DMS79 treated with DMSO at 0.1 percent for 48 hours (cell line): ENCODE measurements at regions not wholly inside any gene's neighbourhood (a gene's known extent, or its start where the extent isn't known, plus 50 kb on each side); places are given as distances from the start of the nearest gene placed in this dataset.
"Not testable (repeated sequence)": the region's sequence is repeated elsewhere in the genome, so short reads cannot be mapped to it uniquely, and the experiment has no call there.

Experiments used
- DNase-seq: peaks from one replicate; lab custom pipeline; 2025; lab: John Stamatoyannopoulos, UW

DNA sequence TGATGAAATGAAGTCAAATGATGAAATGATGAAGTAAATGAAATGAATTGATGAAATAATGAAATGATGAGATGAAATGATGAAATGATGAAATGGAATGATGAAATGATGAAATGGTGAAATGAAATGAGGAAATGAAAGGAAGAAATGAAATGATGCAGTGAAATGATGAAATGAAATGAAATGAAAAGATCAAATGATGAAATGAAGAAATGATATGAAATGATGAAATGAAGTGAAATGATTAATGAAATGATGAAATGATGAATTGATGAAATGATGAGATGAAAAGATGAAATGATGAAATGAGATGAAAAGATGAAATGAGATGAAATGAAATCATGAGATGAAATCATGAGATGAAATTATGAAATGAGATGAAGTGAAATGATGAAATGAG lies 139.2 kb upstream of the ERV3-1 start:
- DNase-seq, result not testable (repeated sequence)

DNA sequence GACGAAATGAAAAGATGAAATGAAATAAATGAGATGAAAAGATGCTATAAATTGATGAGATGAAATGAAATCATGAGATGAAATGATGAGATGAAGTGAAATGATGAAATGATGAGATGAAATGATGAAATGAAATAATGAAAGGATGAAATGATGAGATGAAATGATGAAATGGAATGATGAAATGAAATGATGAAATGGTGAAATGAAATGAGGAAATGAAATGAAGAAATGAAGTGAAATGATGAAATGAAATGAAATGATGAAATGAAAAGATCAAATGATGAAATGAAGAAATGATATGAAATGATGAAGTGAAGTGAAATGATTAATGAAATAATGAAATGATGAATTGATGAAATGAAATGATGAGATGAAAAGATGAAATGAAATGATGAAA lies 138.5 kb upstream of the ERV3-1 start:
- not testable (repeated sequence) for DNase-seq

DNA sequence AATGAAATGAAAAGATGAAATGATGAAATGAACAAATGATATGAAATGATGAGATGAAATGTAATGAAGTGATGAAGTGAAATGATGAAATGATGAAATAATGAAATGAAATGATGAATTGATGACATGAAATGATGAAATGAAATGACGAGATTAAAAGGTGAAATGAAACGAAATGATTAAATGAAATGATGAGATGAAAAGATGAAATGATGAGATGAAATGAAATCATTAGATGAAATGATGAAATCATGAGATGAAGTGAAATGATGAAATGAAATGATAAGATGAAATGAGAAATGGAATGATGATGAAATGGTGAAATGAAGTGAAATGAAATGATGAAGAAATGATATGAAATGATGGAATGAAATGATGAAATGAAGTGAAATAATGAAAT lies 138.1 kb upstream of the ERV3-1 start:
- not testable (repeated sequence) for DNase-seq

DNA sequence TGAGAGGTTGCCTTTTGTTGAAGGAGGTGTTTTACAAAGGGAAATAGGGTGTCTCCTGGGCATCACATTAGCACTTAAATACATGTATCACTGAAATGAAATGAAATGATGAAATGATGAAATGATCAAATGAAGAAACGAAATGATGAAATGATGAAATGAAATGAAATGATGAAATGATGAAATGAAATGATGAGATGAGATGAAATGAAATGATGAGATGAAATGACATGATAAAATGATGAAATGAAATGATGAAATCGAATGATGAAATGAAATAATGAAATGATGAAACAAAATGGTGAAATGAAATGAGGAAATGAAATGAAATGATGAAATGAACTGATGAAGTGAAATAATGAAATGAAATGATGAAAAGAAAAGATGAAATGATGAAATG lies 137.6 kb upstream of the ERV3-1 start:
- not testable (repeated sequence) for DNase-seq

DNA sequence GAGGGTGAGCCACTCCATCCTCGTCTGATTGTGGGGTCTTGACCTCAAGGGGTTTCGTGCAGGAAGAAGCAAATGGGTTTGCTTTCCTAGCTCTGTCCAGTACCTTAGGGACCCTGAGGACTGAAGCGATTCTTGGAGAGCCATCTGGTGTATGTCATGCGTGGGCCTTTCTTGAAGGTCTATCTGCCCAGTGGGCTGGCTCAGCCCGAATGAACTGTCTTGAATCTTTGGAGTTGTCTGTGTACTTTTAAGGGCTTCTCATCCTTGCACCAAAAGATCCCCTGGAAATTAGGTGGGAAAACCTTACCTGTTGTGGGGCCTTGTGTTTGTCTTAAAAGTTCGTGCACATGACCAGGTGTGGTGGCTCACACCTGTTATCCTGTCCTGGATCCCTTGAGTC lies 135.4 kb upstream of the ERV3-1 start:
- DNase-seq, result not testable (repeated sequence)

DNA sequence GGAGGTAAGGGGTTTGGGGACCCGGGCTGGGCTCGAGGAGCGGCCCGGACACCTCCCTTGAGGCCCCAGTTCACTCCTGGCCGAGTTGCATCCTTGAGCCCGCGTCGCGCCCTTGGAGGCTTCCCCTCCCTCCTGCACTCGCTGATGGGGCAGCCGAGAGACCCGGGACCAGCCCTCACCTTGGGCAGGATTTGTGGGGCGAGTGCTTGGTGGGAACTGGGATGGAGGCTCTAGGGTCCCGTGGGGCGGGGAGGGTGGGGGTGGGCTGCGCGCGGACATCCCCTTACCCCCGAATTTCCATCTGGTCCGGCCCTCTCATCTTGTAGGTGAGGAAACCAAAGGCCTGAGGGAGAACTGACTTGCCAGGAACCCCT lies 134.9 kb upstream of the ERV3-1 start:
- not testable (repeated sequence) for DNase-seq

DNA sequence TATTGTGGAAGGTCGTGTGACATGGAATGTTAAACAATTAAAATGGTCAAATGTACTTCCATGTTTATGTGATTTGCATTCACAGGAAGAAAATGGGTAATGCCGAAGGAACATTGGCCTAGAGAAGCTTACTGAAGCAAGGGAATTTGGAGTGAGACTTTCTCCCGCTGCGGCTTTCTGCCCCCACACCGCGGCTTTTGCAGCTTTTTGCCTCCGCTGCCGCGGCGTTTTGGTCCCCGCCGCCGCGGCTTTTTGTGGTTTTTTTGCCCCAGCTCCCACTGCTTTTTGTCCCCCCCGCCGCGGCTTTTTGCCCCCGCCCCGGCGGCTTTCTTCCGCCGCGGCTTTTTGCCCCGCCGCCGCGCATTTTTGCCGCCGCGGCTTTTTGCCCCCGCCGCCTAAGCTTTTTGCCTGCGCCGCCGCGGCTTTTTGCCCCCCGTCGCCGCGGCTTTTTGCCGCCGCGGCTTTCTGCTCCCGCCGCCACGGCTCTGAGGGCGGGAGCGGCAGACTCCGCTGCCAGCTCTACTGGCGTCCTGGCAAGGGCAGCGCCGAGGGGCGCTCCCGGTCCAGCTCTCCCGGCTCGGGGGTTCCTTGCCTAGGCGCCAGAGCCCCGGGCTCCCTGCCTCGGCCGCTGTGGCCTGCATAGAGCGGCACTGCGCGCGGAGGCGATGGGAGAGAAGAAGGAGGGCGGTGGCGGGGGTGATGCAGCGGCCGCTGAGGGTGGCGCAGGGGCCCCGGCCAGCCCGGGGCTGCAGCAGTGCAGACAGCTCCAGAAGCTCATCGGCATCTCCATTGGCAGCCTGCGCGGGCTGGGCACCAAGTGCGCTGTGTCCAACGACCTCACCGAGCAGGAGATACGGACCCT lies 134.3 kb upstream of the ERV3-1 start:
- DNase-seq, result not testable (repeated sequence)

DNA sequence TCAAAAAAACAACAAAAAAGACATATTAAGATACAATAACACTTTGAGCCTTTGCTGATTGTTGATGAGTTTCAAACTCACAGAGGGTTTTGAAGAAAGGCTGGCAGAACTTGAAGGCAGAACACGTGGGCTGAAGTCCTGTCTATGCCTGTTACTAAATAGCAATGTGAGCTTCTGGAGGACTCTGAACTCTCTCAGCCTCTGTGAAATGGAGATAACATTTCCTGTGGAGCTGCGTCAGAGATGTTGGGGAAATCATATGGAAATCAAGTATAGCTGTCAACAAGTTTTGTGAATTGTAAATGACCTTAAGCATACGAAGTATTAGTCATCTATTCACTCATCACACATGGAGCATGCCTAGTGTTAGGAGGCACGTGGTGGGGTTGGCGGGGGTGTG lies 130.4 kb upstream of the ERV3-1 start:
- DNase-seq, result not testable (repeated sequence)

DNA sequence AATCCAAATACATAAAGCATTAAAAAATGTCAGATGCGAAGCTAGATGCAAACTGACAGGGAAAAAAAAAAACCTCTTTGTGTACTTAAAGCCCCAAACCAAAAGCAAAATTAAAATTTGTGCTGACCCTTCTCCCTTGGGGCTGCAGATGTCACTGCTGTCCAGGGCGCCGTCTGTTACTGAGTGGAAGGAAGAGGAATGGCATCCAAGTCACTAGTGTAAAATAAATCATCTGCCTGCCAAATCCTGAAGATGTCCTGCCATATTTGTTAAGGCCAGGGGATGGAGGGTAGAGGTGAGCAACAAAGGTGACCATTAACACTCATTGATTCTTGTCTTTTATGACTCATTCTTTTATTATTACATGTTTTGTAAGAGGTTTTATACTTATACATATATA lies 126.6 kb upstream of the ERV3-1 start:
- not testable (repeated sequence) for DNase-seq

DNA sequence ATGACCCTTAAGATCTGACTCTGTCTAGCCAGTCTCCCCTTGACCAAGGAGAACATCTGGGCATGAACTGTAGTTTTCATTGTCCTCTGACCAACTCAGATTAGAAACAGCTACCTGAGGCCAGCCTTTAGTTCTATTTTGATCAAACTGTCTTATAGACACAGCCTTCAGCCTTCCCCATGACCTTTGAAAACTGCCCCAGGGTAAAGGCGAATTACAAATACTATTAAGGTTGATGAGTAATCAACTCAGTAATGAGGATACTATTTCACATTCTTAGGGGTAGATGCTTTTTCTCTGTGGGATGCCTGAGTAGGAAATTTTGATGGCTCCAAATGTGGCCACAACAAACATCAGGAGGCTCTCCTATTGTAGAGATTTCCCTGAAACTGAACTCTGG lies 125.8 kb upstream of the ERV3-1 start:
- DNase-seq, result not testable (repeated sequence)

DNA sequence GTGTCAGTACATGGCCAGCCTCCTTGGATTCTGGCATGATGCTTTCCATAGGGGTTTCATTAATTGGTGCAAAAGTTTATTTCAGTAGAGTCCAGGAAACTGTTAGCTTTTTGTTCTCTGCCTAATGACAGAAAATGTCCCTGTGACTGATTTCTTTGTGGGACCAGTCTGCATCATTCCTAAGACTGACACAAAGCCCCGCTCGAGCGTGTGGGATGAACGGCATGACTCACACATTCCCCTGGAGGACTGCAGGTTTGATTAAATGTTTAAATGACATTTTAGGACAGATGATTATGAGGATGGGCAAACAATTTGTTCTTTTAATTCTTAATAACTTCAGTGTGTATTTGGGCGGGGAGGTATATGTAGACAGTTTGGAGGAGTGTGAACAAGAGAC lies 120.9 kb upstream of the ERV3-1 start:
- not testable (repeated sequence) for DNase-seq

DNA sequence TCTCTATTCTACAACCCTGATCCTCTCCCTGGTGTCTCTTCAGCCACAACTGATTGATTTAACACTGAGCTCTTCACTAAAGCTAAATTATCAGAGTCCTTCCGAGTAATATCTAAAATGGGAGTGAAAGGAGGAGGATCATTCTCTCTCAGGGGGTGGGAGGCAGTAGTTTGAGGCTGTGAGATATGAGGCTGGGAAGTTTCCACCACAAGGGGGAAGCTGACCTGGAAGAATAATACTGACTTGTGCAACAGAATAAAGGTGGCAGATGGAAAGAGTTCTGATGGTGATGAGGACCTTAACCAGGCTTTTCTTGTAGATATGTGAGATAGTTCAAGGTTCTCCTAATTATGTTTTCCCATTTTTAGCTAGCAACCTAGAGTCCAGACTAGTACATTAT lies 118.1 kb upstream of the ERV3-1 start:
- DNase-seq, result not testable (repeated sequence)

DNA sequence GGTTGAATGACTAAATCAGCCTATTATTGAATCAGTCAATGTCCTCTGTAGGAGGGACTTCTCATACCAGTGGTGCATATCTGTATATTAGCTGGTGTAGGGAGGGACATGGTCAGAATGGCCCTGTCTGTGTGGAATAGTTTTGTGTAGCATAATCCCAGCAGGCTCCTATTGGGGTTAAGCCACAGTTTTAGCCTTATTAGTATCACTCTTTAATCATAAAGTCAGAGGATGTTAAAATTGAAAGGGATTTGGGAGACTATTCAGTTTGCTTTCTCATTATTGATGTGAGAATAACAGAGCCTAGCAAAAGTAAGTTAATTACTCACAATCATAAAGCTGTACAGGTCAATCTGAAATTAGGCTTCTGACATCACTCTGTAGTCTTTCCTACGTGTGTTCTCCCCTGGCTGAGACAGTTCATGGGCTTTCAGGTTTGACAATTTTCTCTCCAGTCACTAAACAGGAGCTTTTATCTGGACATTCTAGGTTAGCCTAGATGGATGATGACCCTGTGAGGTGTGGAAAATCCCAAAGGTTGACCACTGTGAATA lies 99.2 kb upstream of the ERV3-1 start:
- not testable (repeated sequence) for DNase-seq

DNA sequence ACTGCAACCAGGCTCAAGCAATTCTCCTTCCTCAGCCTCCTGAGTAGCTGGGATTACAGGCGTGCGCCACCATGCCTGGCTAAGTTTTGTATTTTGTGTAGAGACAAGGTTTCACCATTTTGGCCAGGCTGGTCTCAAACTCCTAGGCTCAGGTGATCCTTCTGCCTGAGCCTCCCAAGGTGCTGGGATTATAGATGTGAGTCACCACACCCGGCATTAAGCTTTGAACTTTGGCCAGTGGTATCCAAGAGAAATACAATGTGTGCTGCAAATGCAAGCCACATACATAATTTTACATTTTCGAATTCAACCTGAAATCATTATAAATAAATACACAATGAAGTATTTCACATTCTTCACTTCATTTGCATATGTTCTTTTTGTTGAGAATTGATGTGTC lies 94.0 kb upstream of the ERV3-1 start:
- DNase-seq, result not testable (repeated sequence)

DNA sequence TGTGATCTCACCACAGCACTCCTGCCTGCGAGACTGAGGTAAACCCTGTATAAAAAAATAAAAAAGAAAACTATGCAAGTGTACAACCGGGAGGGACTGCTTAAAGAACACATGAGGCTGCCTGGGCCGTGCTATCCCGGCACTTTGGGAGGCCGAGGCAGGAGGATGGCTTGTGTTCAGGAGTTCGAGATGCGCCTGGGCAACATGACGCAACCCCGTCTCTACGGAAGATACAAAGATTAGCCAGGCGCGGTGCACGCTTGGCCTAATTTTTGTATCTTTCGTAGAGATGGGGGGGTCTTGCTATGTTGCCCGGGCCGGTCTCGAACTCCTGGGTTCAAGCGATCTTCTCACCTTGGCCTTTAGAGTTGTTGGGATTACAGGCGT lies 75.2 kb upstream of the ERV3-1 start:
- not testable (repeated sequence) for DNase-seq

DNA sequence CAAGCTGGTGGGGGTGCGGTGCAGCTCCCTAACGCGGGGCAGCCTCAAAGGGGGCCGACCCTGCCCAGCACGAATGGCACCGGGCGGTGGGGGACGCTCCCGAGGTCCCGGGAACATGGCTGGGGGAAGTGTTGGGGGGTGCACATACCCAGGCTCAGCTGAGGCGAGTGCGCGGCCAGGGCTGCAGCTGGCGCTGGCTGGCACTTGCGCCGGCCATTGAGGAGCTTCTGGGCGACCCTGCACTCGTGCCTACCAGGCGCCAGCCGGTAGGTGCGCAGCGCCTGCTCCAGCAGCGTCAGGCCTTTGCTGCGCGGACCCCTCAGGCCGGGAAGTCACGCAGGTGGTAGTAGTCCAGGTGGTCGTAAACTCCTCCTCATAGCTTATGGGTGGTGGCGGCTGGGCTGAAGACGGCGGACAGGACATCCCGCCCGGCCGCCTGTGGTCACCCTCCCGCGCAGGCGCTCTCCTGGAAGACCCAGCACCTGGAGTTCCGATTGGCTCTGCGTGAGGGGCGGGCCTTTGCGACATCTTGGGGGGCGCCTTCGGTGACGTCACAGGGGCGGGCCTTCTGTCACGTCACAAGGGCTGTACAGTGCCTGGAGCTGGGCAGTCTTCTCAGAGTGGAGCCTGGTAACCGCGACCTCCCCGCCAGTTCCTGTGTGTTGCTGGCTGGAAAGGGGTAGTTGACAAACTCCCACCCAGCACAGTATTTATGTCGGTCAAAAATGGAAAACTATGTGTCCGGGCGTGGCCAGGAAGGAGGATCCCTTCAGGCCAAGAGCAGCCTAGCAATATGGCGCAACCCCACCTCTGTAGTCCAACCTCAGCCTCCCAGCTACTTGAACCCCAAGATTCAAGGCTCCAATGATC lies 74.5 kb upstream of the ERV3-1 start:
- DNase-seq, result peak; percentile 68

DNA sequence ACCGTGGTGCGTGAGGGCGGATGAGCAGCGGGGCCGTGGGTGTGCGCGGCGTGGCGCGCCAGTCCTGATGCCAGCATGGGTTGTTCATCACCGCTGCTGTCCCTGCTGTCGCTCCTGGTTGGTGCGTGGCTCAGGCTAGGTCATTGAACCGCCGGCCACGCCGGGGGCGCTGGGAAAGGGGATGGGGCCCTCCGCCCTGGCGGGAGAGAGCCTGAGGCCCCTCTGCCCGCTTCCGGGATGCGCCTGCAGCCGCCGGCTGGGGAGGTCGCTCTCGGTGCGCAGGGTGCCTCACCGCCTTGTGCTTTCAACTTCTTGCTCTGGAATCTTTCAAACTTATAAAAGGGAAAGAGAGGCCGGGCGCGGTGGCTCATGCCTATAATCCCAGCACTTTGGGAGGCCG lies 68.5 kb upstream of the ERV3-1 start:
- DNase-seq, result not testable (repeated sequence)

DNA sequence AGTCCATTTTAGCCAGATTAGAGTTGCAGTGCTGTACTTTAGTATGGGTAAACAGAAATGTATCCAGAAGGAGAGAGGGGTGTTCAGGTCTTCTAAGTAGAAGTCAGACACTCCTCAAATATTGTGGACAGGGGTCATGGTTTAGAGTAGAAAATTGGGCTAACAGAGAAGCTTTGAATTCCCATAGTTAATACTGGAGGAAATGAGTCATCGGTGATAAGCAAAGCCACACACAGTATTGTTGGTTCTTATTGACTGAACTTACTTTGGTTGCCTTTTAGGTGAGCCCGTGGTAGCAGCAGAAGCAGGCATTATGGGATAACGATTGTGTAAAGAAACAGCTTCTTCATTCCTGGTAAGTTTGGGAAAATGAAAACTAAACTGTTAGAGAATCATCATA lies 66.7 kb upstream of the ERV3-1 start:
- not testable (repeated sequence) for DNase-seq

DNA sequence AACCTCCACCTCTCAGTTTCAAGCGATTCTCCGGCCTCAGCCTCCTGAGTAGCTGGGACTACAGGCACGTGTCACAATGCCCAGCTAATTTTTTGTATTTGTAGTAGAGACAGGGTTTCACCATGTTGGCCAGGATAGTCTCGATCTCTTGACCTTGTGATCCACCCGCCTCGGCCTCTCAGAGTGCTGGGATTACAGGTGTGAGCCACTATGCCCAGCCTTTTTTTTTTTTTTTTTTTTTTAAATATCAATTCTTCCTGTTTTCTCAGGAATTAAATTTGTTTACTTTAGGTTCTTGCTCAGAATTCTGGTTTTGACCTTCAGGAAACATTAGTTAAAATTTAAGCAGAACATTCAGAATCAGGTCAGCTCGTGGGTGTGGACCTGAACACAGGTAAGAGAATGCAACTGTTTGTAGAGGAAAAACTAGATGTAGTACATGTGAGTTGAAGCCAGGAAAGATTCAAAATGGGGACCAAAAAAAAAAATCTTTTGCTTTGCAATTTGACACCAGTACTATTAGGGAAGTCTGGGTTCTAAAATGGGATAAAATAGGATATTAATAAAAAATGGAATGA lies 65.5 kb upstream of the ERV3-1 start:
- not testable (repeated sequence) for DNase-seq

DNA sequence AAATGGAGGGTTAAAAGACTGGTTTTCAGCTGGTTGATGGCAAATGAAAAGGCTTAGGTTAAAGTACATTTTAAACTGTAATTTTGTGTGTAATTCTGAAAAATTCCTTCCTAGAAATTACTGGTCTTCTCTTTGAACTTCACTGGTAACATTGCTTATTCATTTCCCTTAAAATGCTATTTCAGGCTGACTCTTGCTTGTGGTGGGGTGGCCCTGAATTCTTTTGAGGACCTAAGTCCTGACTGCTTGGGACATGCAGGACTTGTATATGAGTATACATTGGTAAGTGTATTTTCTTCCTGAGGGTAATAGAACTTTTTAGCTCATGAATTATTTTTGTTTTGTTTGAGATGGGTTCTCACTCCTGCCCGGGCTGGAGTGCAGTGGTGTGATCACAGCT lies 63.0 kb upstream of the ERV3-1 start:
- not testable (repeated sequence) for DNase-seq

DNA sequence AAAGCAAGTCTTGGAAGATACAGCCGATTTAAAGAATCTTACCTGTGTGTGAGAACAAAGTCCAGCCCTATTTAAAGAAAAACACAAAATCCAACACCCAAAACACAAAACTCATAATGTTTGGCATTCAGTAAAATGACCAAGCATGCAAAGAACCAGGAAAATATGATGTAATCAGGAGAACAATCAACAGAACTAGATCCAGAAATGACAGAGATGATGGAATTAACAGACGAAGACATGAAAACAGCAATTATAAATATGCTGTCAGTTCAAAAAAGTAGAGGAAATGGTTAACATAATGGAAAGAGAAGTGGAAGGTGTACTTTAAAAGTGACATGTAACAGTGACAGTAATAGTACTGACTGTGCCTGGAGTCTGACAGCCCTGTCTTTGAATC lies 56.1 kb upstream of the ERV3-1 start:
- not testable (repeated sequence) for DNase-seq

DNA sequence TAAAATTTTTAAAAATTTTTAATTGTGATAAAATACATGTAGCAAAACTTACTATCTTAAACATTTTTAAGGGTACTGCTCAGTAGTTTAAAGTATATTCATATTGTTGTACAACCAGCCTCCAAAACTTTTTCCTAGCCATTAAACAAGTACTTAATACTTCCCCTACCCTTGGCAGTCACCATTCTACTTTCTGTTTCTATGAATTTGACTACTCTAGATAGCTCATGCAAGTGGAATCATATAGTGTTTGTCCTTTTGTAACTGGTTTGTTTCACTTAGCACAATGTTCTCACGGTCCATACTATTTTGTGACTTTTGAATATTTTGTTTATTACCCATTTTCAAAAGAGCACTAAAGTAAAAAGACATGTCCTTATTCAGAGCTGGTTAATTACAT lies 52.8 kb upstream of the ERV3-1 start:
- not testable (repeated sequence) for DNase-seq
